Right ventricle myocardium superior (tissue), 1 donor: ENCODE measurements at regions not wholly inside any gene's neighbourhood (a gene's known extent, or its start where the extent isn't known, plus 50 kb on each side); places are given as distances from the start of the nearest gene placed in this dataset.

Source experiments
- ATAC-seq: fragments of 200-7000 bp; cut with Tn5 transposase; one replicate; pipeline ENCODE4 v1.9.1; 2020; ENCODE audit warnings: mild to moderate bottlenecking; ENCODE audit not compliant: poor library complexity
- DNase-seq: peaks from one replicate; pipeline ENCODE4 v3.0.0-alpha.2; 2020
- intact Hi-C: fragments of 100-400 bp; cut with DNase I; formaldehyde crosslinking; loops from one replicate; pipeline ENCODE4 v1.11.2; 2022
- donor health status: DM: no; HTN: yes; CAD: no; lungs with severe emphysema.

GRCh38 chr3:5301651-5302297 lies 114.3 kb downstream of the EDEM1 start:
- peak; percentile 75 for ATAC-seq
- intact Hi-C loops = no loop called here
- no peak for DNase-seq

GRCh38 chr3:5302661-5303060 lies 115.2 kb downstream of the EDEM1 start:
- intact Hi-C loops = no loop called here
- no peak for DNase-seq
- ATAC-seq = no peak

DNA sequence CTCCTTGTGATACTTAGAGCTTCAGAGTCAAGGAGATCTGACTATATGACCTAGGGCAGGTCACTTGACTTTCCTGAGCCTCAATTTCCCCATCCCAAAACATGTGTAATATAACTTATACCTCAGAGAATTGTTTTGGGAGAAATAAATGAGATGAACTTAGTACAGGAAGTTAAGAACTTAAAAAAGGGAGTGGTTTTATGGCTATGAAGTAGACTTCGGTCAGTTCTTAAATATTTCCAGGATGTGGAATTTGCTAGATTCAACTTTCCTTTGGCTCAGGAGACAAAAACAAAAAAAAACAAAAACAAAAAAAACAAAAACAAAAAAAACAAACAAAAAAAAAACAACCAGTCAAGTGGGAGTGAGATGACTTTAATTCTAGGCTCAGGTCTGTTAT lies 116.7 kb downstream of the EDEM1 start:
- ATAC-seq (no peak), DNase-seq (no peak)
- intact Hi-C loops = no loop called here

DNA sequence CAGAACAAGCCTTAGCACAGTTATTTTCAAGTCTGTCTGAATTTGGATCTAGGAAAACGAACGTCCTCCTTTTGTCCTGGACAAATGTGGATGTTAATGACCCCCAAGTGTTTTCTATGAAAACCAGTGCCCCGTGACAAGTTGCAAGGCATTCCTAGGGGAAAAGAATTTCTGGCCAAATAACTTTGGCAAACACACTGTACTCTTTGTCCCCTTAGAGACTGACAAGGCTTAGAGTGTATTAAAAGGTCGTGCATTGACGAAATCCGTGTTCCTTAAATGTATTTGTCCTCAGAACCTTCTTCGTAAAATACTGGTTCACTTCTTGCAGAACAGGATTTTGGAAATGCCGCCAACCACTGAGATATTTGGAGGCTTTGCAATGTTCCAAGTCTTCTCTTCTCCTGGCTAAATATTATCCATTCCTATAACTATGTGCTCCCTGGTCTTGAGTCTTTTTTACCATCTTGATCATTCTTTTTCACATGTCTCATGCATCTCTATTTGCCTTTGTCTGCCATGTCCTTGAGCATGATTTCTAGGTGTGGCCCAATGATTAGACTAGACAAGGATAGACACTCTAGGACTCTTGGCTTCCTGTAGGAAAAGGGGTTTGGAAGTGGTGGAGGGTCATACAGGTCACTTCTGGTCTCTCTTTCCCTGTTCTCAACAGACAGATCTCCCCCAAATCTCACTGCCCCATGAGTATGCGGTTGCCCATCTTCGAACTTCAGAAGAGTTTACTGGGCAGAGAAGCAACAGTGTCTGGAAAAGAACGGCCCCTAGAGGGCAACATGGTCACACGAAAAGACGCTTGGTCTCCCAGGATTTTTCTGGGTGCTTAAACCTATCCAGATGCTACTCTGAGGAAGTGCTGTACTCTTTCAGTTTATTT lies 117.5 kb downstream of the EDEM1 start:
- DNase-seq = no peak
- intact Hi-C loops = no loop called here
- ATAC-seq = peak; percentile 81

DNA sequence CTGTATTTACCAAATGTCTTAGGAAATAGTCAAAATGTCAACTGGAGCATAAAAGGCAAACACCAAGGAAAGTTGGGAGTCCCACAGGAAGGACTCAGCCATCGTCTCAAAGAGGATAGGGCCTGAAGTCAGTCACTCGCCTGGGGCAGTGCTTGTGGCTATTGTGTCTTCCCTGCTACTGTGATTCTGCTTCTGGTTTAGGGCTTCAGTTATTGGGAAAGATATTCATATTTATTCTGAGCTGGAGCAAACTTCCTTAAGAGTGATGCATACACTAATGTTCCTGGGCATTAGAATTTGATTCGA lies 118.1 kb downstream of the EDEM1 start:
- ATAC-seq (no peak), DNase-seq (no peak)
- intact Hi-C loops = no loop called here

- intact Hi-C loops = no loop called here
- no peak for DNase-seq
- ATAC-seq = no peak
Observed at GRCh38 chr3:5309171-5309570, 121.7 kb downstream of the EDEM1 start.

DNA sequence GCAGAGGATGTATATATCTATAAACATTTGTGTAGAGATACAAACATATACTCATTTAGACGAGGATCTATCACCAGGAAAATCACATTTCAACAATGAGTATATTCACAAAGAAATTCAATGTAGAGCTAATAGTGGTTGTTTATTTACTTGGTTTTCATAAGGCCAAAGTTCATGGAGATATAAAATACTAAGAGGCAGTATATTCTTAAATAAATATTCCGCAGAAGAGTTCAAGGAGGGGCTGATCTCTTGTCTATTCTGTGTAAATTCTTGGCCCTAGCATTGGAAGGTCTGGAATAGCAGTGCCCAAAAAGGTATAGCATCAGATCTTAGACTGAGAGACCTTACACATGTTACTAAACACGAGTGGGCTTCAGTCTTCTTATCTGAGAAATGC lies 122.1 kb downstream of the EDEM1 start:
- DNase-seq (no peak), ATAC-seq (no peak)
- intact Hi-C loops = no loop called here

DNA sequence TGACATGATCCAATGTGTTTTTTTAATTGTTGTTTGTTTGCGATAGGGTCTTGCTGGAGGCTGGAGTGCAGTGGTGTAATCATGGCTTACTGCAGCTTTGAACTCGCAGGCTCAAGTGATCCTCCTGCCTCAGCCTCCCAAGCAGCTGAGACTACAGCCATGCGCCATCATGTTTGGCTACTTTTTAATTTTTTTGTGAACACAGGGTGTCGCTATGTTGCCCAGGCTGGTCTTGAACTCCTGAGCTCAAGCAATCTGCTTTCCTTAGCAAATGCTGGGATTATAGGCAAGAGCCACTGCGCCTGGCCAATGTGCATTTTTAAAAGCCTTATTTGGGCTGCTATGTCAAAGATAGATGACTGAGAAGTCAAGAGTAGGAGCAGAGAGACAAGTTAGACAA lies 123.0 kb downstream of the EDEM1 start:
- ATAC-seq = no peak
- no peak for DNase-seq
- intact Hi-C loops = no loop called here

DNA sequence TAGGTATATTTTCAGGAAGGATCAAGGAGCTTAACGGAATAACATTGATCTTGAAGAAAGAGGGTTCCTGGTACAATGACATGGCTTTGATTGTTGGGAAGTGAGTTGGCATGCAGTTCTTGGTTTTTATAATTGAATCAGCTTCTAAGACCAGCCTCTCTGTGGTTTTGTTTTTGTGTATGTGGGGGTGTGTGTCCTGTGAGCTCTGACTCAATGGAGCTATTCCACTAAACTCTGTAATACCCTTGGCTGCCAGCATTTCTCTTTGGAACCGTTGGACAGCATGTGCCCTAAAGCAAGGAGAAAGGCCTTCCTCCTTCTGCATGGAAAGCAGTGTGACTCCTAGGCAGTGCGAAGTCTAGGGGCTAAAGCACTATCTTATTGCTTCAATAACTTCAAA lies 124.8 kb downstream of the EDEM1 start:
- ATAC-seq = no peak
- no peak for DNase-seq
- intact Hi-C loops = no loop called here

DNA sequence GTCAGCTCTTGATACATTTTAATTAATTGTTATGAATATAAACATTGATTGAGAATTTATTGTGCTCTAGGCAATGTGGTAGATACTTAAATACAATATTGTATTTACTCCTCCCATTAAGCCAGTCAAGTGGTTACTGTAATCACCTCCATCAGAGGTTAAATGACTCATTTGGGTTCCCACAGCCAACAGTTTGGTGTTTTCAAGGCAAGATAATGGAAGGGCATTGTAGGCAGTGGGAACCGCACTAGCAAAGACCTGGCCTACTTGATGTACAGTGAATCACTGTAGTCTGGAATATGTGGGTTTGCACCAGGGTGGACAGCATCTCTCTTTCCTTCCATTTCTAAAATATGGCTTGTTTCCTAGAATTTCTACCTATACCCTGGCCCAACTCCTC lies 127.4 kb downstream of the EDEM1 start:
- intact Hi-C loops = no loop called here
- ATAC-seq (no peak), DNase-seq (no peak)

GRCh38 chr3:5317557-5317956 lies 130.1 kb downstream of the EDEM1 start:
- ATAC-seq (no peak), DNase-seq (no peak)
- intact Hi-C loops = no loop called here

DNA sequence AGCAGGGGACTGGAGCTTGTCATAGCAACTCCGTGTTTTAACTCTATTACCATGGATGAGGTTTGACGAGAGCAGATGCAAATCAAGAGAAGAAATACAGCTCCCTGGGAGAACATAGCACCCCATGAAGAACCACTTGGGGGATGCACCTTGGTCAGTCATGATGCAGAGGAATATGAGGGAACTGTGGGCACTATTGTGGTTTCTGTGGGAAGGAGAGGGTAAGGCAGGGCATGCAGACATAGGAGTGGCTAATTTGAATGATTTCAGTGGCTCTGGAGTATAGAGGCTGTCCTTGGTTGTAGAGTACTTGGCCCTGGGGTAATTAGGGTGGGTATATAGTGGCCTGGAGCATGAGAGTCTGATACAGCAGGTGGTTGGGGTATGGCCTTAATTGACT lies 131.9 kb downstream of the EDEM1 start:
- no peak for ATAC-seq
- intact Hi-C loops = no loop called here
- DNase-seq = no peak

- ATAC-seq = no peak
- DNase-seq = no peak
- intact Hi-C loops = no loop called here
Observed at GRCh38 chr3:5321666-5322340, 134.3 kb downstream of the EDEM1 start.

DNA sequence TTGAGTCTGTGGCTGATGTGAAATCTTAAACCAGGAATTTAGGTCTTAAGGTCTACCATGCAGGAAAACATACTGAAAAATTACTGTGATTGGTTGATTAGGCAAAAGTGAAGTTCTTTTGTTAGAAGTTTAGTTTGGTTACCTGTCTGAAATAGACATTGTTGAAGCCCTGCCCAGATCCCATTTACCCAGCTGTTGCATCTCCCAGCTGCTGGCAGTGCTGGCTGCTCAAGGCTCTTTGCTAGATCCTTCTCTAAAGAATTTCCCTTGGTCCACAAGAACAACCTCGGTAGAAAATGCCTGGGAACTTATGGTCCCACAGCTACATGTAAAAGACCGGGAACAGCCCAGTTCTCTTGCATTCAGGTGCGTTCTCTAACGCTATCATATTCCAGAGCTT lies 137.3 kb downstream of the EDEM1 start:
- no peak for DNase-seq
- no peak for ATAC-seq
- intact Hi-C loops = no loop called here

DNA sequence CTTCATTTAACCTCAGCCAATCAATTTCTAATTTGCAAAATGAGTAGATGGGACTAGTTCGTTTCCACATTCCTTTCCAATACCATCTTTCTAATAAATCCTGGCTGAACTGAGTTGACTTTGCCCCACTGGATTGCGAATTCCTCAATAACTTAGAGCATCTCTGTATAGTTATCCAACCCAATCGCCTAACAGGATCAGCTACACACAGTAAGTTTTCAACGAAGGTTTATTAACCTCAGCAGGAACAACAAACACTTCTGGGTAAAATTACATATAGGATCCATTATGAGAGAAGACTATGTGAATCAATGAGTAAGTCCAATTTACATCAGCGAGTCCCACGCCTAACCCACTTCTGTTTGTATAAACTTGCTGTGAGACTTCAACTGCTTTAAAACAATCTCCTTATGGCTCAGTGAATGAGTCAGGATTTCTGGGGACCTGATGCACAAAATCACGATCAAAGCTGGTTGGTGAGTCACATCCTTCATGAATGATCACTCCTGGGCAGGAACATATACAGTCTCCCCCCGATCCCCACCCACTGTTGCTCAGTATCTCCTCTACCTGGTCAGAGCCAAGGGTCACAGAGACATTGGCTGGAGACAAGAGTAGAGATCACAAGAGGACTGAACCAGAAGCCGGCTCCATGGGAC lies 142.8 kb downstream of the EDEM1 start:
- no peak for ATAC-seq
- intact Hi-C loops = no loop called here

DNA sequence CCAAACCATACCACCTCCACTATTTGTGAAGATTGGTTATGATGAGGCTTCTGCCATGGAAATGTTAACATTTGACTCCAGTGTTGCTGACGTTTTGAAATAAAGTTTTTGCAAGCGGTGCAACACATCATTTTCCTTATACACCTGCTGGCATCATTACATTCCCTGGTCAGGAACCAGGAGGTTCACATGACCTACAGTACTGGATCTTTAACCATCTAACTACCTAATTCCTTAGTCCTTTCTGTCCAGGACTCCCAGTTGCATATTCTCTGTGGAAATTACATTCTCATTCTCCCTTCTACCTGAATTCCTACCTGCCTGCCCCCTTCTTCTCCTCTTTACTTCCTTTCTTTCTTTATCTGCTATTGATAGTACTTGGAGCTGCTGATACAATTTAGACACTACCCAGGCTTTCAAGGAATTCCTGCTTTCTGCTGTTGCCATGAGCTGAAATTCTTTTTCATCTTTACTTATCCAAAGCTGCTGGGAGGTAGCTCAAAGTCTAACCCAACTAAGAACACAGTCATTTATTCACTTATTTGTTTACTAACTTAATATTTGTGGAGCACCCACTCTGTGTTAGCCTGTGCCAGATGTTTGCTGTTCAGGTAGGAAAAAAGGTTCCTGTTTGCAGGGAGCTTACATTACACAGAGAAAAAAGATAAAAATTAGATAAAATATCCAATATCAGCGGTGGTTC lies 144.2 kb downstream of the EDEM1 start:
- no peak for DNase-seq
- intact Hi-C loops = no loop called here
- ATAC-seq = no peak

More for the DNA sequence above, 142.8 kb downstream of the EDEM1 start:
- DNase-seq = no peak

- no peak for ATAC-seq
- intact Hi-C loops = no loop called here
- no peak for DNase-seq
Observed at GRCh38 chr3:5332270-5332956, 144.9 kb downstream of the EDEM1 start.

GRCh38 chr3:5339967-5340535 lies 152.5 kb downstream of the EDEM1 start:
- intact Hi-C loops = no loop called here
- ATAC-seq = no peak

More at GRCh38 chr3:5339967-5340535, 152.5 kb downstream of the EDEM1 start:
- no peak for DNase-seq
